ENCODE measurements at regions not wholly inside any gene's neighbourhood (a gene's known extent, or its start where the extent isn't known, plus 50 kb on each side); places are given as distances from the start of the nearest gene placed in this dataset.

- Histone ChIP-seq H3K4me1 (ENCODE audit: insufficient read depth, low read length) (no peaks in the 10 kb centered on the region), H3K27me3 (ENCODE audit: control insufficient read depth in 1 of 2, insufficient read depth in 2 of 2, low read length in 2 of 2) (no peaks in the 10 kb centered on the region), H3K27ac (ENCODE audit: extremely low read length, insufficient read depth, low read length) (no peak overlapping the region), H3K4me3 (replicated peaks in 1 of 3; ENCODE audit: insufficient read depth in 1 of 3, low read depth in 2 of 3, low read length in 3 of 3) (no peak overlapping the region), H3K9ac (ENCODE audit: insufficient read depth, low read depth, low read length) (no peak overlapping the region), H3K79me2 (ENCODE audit: insufficient read depth, low read length) (no peaks in the 10 kb centered on the region), H3K4me2 (ENCODE audit: low read depth, low read length) (no peak overlapping the region), H3K9me3 (ENCODE audit: low read length) (peaks cover 45% of the 10 kb centered on the region), H4K20me1 (ENCODE audit: insufficient read depth, low read length) (no peaks in the 10 kb centered on the region), H2AFZ (ENCODE audit: low read length) (peak overlapping the region; percentile 23), H3K36me3 (replicated peaks in 1 of 2; ENCODE audit: control insufficient read depth in 1 of 2, insufficient read depth in 2 of 2, low read length in 2 of 2) (no peaks in the 10 kb centered on the region)
- intact Hi-C loops (cut with micrococcal nuclease; ENCODE audit: unreplicated experiment), result no loop called here
- TF ChIP-seq ZNF296 (CRISPR knock-in tag; conservative IDR thresholded peaks at IDR 0.05), result no peak
- TF ChIP-seq, protein P1, sequence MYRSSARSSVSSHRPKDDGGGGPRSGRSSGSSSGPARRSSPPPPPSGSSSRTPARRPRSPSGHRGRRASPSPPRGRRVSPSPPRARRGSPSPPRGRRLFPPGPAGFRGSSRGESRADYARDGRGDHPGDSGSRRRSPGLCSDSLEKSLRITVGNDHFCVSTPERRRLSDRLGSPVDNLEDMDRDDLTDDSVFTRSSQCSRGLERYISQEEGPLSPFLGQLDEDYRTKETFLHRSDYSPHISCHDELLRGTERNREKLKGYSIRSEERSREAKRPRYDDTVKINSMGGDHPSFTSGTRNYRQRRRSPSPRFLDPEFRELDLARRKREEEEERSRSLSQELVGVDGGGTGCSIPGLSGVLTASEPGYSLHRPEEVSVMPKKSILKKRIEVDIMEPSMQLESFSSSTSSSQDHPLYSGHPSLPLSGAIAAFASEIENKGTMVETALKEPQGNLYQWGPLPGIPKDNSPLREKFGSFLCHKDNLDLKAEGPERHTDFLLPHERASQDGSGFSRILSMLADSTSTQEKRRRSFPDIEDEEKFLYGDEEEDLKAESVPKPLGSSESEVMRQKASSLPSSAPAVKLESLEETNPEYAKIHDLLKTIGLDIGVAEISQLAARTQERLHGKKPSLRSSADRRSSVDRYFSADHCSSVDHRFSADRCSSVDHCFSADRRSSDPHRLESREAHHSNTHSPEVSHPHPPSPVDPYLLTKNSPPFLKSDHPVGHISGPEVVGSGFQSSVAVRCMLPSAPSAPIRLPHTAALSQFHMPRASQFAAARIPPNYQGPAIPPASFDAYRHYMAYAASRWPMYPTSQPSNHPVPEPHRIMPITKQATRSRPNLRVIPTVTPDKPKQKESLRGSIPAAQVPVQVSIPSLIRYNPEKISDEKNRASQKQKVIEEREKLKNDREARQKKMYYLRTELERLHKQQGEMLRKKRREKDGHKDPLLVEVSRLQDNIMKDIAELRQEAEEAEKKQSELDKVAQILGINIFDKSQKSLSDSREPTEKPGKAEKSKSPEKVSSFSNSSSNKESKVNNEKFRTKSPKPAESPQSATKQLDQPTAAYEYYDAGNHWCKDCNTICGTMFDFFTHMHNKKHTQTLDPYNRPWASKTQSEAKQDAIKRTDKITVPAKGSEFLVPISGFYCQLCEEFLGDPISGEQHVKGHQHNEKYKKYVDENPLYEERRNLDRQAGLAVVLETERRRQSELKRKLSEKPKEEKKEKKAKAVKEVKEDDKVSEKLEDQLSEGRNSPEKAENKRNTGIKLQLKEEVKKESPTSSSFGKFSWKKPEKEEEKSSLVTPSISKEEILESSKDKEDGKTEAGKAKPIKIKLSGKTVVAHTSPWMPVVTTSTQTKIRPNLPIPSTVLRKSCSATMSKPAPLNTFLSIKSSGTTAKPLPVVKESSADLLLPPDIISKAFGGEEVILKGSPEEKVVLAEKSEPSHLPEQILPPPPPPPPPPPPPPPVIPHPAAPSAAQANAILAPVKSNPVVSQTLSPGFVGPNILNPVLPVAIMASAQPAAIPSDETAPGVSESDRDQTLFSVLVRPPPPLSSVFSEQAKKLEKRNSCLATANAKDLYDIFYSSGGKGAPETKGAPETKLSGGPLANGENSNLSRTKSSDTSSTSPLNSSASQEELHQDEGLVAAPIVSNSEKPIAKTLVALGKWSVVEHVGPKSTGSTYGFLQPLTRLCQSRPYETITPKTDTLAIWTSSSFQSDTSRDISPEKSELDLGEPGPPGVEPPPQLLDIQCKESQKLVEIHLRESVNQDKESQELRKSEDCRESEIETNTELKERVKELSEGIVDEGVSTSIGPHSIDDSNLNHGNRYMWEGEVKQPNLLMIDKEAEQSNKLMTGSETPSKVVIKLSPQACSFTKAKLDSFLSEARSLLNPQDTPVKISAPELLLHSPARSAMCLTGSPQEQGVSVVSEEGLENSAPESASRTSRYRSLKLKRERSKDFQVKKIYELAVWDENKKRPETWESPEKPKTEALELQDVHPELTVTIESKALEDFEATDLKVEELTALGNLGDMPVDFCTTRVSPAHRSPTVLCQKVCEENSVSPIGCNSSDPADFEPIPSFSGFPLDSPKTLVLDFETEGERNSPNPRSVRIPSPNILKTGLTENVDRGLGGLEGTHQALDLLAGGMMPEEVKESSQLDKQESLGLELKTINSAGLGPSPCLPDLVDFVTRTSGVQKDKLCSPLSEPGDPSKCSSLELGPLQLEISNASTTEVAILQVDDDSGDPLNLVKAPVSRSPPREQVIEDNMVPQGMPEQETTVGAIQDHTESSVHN (CRISPR knock-in tag; IDR thresholded peaks at IDR 0.05), result no peak
- no peak for ATAC-seq
- 0% methylated on average over 6 of the region's 6 CpGs for WGBS (ENCODE audit: low lambda C conversion rate)
- in situ Hi-C loops (cut with HindIII; ENCODE audit: extremely low pct_ligation_motif_present, low pct_unique_long_range_greater_than_20kb), result no loop called here
- CTCF ChIA-PET (ENCODE audit: low intra/inter-chr PET ratio, low total read pairs), result no interaction called here
- no peak for DNase-seq (ENCODE audit: low spot score)
- BruUV-seq (replicated peaks), result no TSS peak
- POLR2A ChIA-PET, result no interaction called here
- no peak for FAIRE-seq
Measured at GRCh38 chr10:81192221-81192788, 654.6 kb downstream of the SH2D4B start.

Measured in HepG2 (cell line).